IMR-90 (cell line): ENCODE measurements at regions not wholly inside any gene's neighbourhood (a gene's known extent, or its start where the extent isn't known, plus 50 kb on each side); places are given as distances from the start of the nearest gene placed in this dataset.

Source experiments
- ATAC-seq: fragments of 200-7000 bp; cut with Tn5 transposase; 2 replicates; pipeline ENCODE4 v1.9.1; 2020; ENCODE audit warnings: low read depth, mild to moderate bottlenecking, moderate library complexity
- BruUV-seq: library from RNA; stranded (reverse); fragments of 400-500 nt; replicated peaks from 2 replicates; lab custom pipeline; 2021; lab: Mats Ljungman, UMichigan
- CTCF ChIA-PET: fragments of 300-600 bp; formaldehyde crosslinking; extraction: SDS; loops from one replicate; lab custom pipeline; 2021; ENCODE audit warnings: antibody characterized with exemption; lab: Yijun Ruan, JAX
- POLR2A ChIA-PET: fragments of 300-600 bp; sonication (Branson Sonifier 250); formaldehyde crosslinking; loops from one replicate; lab custom pipeline; 2022; ENCODE audit warnings: antibody characterized with exemption; ENCODE audit not compliant: unreplicated experiment; lab: Charles Lee
- DNase-seq: peaks from one replicate; pipeline ENCODE4 v3.0.0; 2013
- H2AFZ ChIP-seq: replicated peaks from 2 replicates; pipeline ENCODE3; 2013; ENCODE audit warnings: low read length, mild to moderate bottlenecking; ENCODE audit not compliant: poor library complexity
- H2AK5ac ChIP-seq: 2 replicates; pipeline ENCODE4 v1.6.1; 2013; ENCODE audit warnings: low read depth, low read length, inconsistent platforms
- H2AK9ac ChIP-seq: replicated peaks from 2 replicates; pipeline ENCODE3; 2013; ENCODE audit warnings: mild to moderate bottlenecking, low read depth, low read length, moderate library complexity; ENCODE audit not compliant: poor library complexity
- H2BK120ac ChIP-seq: 2 replicates; pipeline ENCODE4 v1.6.1; 2013; ENCODE audit warnings: low read depth, low read length, inconsistent platforms
- H2BK15ac ChIP-seq: 3 replicates; pipeline ENCODE4 v1.6.1; 2013; ENCODE audit warnings: low read depth, low read length, inconsistent platforms
- H2BK20ac ChIP-seq: 2 replicates; pipeline ENCODE4 v1.6.1; 2013; ENCODE audit warnings: low read depth, mild to moderate bottlenecking, inconsistent platforms, low read length, moderate library complexity
- H2BK5ac ChIP-seq: 2 replicates; pipeline ENCODE4 v1.6.1; 2013; ENCODE audit warnings: mild to moderate bottlenecking, low read depth, low read length, inconsistent platforms; ENCODE audit not compliant: poor library complexity, severe bottlenecking
- H3K14ac ChIP-seq: replicated peaks from 2 replicates; pipeline ENCODE4 v1.6.1; 2013; ENCODE audit warnings: low read depth, low read length, inconsistent platforms
- H3K18ac ChIP-seq: 2 replicates; pipeline ENCODE4 v1.6.1; 2013; ENCODE audit warnings: low read depth, low read length, control low read depth
- H3K23ac ChIP-seq: 2 replicates; pipeline ENCODE4 v1.6.1; 2013; ENCODE audit warnings: low read depth, low read length, inconsistent platforms
- H3K27ac ChIP-seq: 2 replicates; pipeline ENCODE4 v1.5.1; 2013; ENCODE audit warnings: mild to moderate bottlenecking, control low read depth, low read length; ENCODE audit not compliant: insufficient read depth
- H3K27me3 ChIP-seq: 2 replicates; pipeline ENCODE4 v1.6.1; 2013; ENCODE audit warnings: low read length; ENCODE audit not compliant: control insufficient read depth, insufficient read depth
- H3K36me3 ChIP-seq: 2 replicates; pipeline ENCODE4 v1.6.1; 2013; ENCODE audit warnings: low read length, mixed read lengths; ENCODE audit not compliant: control insufficient read depth, insufficient read depth
- H3K4ac ChIP-seq: 2 replicates; pipeline ENCODE4 v1.6.1; 2013; ENCODE audit warnings: low read depth, low read length, inconsistent platforms
- H3K4me1 ChIP-seq: 2 replicates; pipeline ENCODE4 v1.6.1; 2013; ENCODE audit warnings: low read length, mixed read lengths; ENCODE audit not compliant: control insufficient read depth, insufficient read depth
- H3K4me2 ChIP-seq: 2 replicates; pipeline ENCODE4 v1.6.1; 2013; ENCODE audit warnings: low read depth, mild to moderate bottlenecking, control low read depth, low read length, moderate library complexity
- H3K4me3 ChIP-seq: 2 replicates; pipeline ENCODE4 v1.5.1; 2013; ENCODE audit warnings: low read depth, mild to moderate bottlenecking, control low read depth, low read length, moderate library complexity; ENCODE audit not compliant: insufficient read depth
- H3K56ac ChIP-seq: 2 replicates; pipeline ENCODE4 v1.6.1; 2013; ENCODE audit warnings: low read length, inconsistent platforms; ENCODE audit not compliant: insufficient read depth; ENCODE audit errors: extremely low read depth
- H3K79me1 ChIP-seq, 2 experiments: 2 replicates each; pipeline ENCODE4 v1.6.1; 2013; ENCODE audit warnings: low read length in 2 of 2, inconsistent platforms in 1 of 2, low read depth in 1 of 2
- H3K9ac ChIP-seq: 2 replicates; pipeline ENCODE4 v1.6.1; 2013; ENCODE audit warnings: low read depth, low read length, control low read depth
- H3K9me1 ChIP-seq: 2 replicates; pipeline ENCODE4 v1.6.1; 2013; ENCODE audit warnings: low read length, inconsistent platforms; ENCODE audit not compliant: insufficient read depth
- H3K9me3 ChIP-seq: 2 replicates; pipeline ENCODE4 v1.6.1; 2013; ENCODE audit warnings: low read length; ENCODE audit not compliant: control insufficient read depth, insufficient read depth
- H4K20me1 ChIP-seq: 2 replicates; pipeline ENCODE4 v1.6.1; 2013; ENCODE audit warnings: low read length, inconsistent platforms; ENCODE audit not compliant: insufficient read depth
- H4K5ac ChIP-seq: 2 replicates; pipeline ENCODE4 v1.6.1; 2013; ENCODE audit warnings: mild to moderate bottlenecking, low read depth, low read length, control low read depth
- H4K8ac ChIP-seq, 2 experiments: 2 replicates each; pipeline ENCODE4 v1.6.1; 2013; ENCODE audit warnings: low read depth in 2 of 2, low read length in 2 of 2, control low read depth in 1 of 2, inconsistent platforms in 1 of 2
- H4K91ac ChIP-seq: 2 replicates; pipeline ENCODE4 v1.6.1; 2013; ENCODE audit warnings: low read depth, low read length, inconsistent platforms; ENCODE audit not compliant: insufficient read depth
- BHLHE40 ChIP-seq: fragments of 150-350 bp; IDR thresholded peaks from 2 replicates; pipeline ENCODE4 v1.6.1; 2016; ENCODE audit warnings: mild to moderate bottlenecking, low read depth, low read length
- ELK1 ChIP-seq: fragments of 150-350 bp; IDR thresholded peaks from 2 replicates; pipeline ENCODE4 v1.6.1; 2016; ENCODE audit warnings: low read depth, mild to moderate bottlenecking, low read length, moderate library complexity, borderline replicate concordance
- NFE2L2 ChIP-seq: fragments of 150-350 bp; IDR thresholded peaks from 2 replicates; pipeline ENCODE4 v1.6.1; 2016; ENCODE audit warnings: low read depth, mild to moderate bottlenecking, low read length
- WGBS, 2 experiments: methylation state at CpG; one replicate each; pipeline versions ENCODE4 v1.1.5 to v1.1.7; 2013; ENCODE audit warnings: missing lambda C conversion rate in 2 of 2; ENCODE audit not compliant: insufficient read length in 1 of 2; ENCODE audit errors: extremely low coverage in 2 of 2; 5-methylcytosine and 5-hydroxymethylcytosine counted together
- dilution Hi-C: fragments of 300-500 bp; cut with HindIII; formaldehyde crosslinking; loops from one replicate; pipeline ENCODE4 v1.14.3; 2018; ENCODE audit warnings: low sequenced_read_pairs; ENCODE audit not compliant: unreplicated experiment
- in situ Hi-C: fragments of 300-500 bp; cut with MboI; formaldehyde crosslinking; loops from 3 replicates; pipeline ENCODE4 v1.14.3; 2019; ENCODE audit warnings: low sequenced_read_pairs, inconsistent platforms, mixed read lengths
- intact Hi-C: fragments of 100-400 bp; cut with micrococcal nuclease; formaldehyde crosslinking; loops from 2 replicates; pipeline ENCODE4 v1.10.0; 2022

DNA sequence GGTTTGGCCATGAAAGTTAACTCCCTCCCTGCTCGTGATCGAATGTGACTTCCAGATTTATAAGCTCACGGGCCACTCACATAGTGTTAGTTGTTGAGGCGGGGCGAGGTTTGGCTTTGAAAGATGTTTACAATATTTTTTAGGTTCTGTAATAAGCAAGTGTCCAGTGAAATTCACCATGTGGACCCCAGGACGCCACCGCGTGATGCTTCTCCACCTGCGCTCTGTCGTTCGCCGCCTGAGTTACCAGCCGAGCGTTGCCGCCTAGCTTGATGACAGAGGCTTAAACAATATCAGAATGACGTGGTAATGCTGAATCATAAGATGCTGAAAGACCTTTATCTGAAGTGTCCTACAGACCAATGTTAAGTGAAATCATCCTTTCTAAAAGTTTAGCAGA is 241.0 kb downstream of the MYLK4 start:
- no peak overlapping the region for H3K9ac ChIP-seq
- H3K9me1 ChIP-seq = no peaks in the 10 kb centered on the region
- H3K9me3 ChIP-seq = peaks cover 2% of the 10 kb centered on the region; the same call in 1 of the 2 replicates
- H2AK5ac ChIP-seq = no peak overlapping the region
- WGBS, 2 experiments = no CpG with 5 or more reads among the region's 16 CpGs
- no peak overlapping the region for H2BK120ac ChIP-seq
- H3K79me1 ChIP-seq = no peaks in the 10 kb centered on the region
- H3K27me3 ChIP-seq = peaks cover 22% of the 10 kb centered on the region
- dilution Hi-C loops (no loop called here), in situ Hi-C loops (no loop called here), intact Hi-C loops (loop anchor here (5.0 kb wide), 1 partner anchor 123 kb away; no protein-coding TSS in a partner anchor)
- H3K14ac ChIP-seq = no peak overlapping the region
- H3K4me2 ChIP-seq = peak overlapping the region; percentile 69
- H3K27ac ChIP-seq = no peak overlapping the region
- no peak overlapping the region for H2BK15ac ChIP-seq
- BruUV-seq = no TSS peak
- no peak overlapping the region for H2AFZ ChIP-seq
- H4K8ac ChIP-seq = no peak overlapping the region
- peaks cover 7% of the 10 kb centered on the region; the same call in 1 of the 2 replicates for H3K4me1 ChIP-seq
- no peak overlapping the region for H4K91ac ChIP-seq
- H3K18ac ChIP-seq = no peak overlapping the region; the same call in 1 of the 2 replicates
- H2BK20ac ChIP-seq = no peak overlapping the region
- ATAC-seq (peak; percentile 79), DNase-seq (peak; percentile 73)
- no peak overlapping the region for H2BK5ac ChIP-seq
- H3K36me3 ChIP-seq = no peaks in the 10 kb centered on the region
- ChIA-PET POLR2A (no interaction called here), CTCF (no interaction called here)
- H3K23ac ChIP-seq = no peak overlapping the region
- no peaks in the 10 kb centered on the region for H4K20me1 ChIP-seq
- TF ChIP-seq BHLHE40 = 0 out of 2 replicates have a peak, but pooled peaks have one; percentile 10
- peak; percentile 31; the same call in 1 of the 2 replicates for TF ChIP-seq NFE2L2
- no peak for TF ChIP-seq ELK1
- H2AK9ac ChIP-seq = no peak overlapping the region
- H3K4ac ChIP-seq = no peak overlapping the region
- no peak overlapping the region; the same call in 1 of the 2 replicates for H4K5ac ChIP-seq
- H3K56ac ChIP-seq = no peak overlapping the region
- H3K4me3 ChIP-seq = peak overlapping the region; percentile 4; the same call in 1 of the 2 replicates
